CD4-positive, alpha-beta T cell treated with Interleukin-4 for 1 hour (primary cell): ENCODE measurements at regions not wholly inside any gene's neighbourhood (a gene's known extent, or its start where the extent isn't known, plus 50 kb on each side); places are given as distances from the start of the nearest gene placed in this dataset.

Source experiments
- DNase-seq, 2 donors: peaks; one replicate each; pipeline ENCODE4 v3.0.0-alpha.2; 2020 to 2022

GRCh38 chr12:107226126-107226525, 132.8 kb upstream of the CRY1 start:
- no peak for DNase-seq

GRCh38 chr12:107228076-107228475, 134.7 kb upstream of the CRY1 start:
- DNase-seq: no peak

GRCh38 chr12:107229827-107230226, 136.5 kb upstream of the CRY1 start:
- no peak for DNase-seq

GRCh38 chr12:107231303-107231702, 138.0 kb upstream of the CRY1 start:
- DNase-seq: no peak

GRCh38 chr12:107233551-107233950, 140.2 kb upstream of the CRY1 start:
- DNase-seq: no peak

GRCh38 chr12:107235600-107235999, 142.3 kb upstream of the CRY1 start:
- DNase-seq: no peak

- no peak for DNase-seq
These were observed 143.6 kb upstream of the CRY1 start for GRCh38 chr12:107236824-107237511.

GRCh38 chr12:107238296-107238695, 144.9 kb upstream of the CRY1 start:
- DNase-seq: no peak

- no peak for DNase-seq
These were observed 148.1 kb upstream of the CRY1 start for GRCh38 chr12:107241411-107241810.

- DNase-seq: no peak
These were observed 148.8 kb upstream of the CRY1 start for GRCh38 chr12:107242189-107242588.

GRCh38 chr12:107243341-107243740, 150.0 kb upstream of the CRY1 start:
- DNase-seq: no peak

- no peak for DNase-seq
These were observed 151.2 kb upstream of the CRY1 start for GRCh38 chr12:107244584-107244983.

- DNase-seq: no peak
These were observed 154.3 kb upstream of the CRY1 start for GRCh38 chr12:107247650-107248049.

- DNase-seq: no peak
These were observed 154.8 kb upstream of the CRY1 start for GRCh38 chr12:107248187-107248586.

GRCh38 chr12:107251288-107251687, 157.9 kb upstream of the CRY1 start:
- DNase-seq: no peak

GRCh38 chr12:107253361-107253760, 160.0 kb upstream of the CRY1 start:
- DNase-seq: no peak

GRCh38 chr12:107254258-107254856, 161.0 kb upstream of the CRY1 start:
- DNase-seq: no peak

GRCh38 chr12:107258780-107259179, 165.4 kb upstream of the CRY1 start:
- no peak for DNase-seq

- no peak for DNase-seq
These were observed 170.6 kb upstream of the CRY1 start for GRCh38 chr12:107263980-107264379.

- no peak for DNase-seq
These were observed 171.3 kb upstream of the CRY1 start for GRCh38 chr12:107264667-107265066.

- DNase-seq: no peak
These were observed 174.3 kb upstream of the CRY1 start for GRCh38 chr12:107267604-107268003.

- no peak for DNase-seq
These were observed 178.2 kb upstream of the CRY1 start for GRCh38 chr12:107271523-107271922.

- DNase-seq: no peak
These were observed 182.2 kb upstream of the CRY1 start for GRCh38 chr12:107275530-107275929.

GRCh38 chr12:107277855-107278254, 184.5 kb upstream of the CRY1 start:
- DNase-seq: peak in 1 of 2 donors; percentile 6

GRCh38 chr12:107282628-107283027, 189.3 kb upstream of the CRY1 start:
- DNase-seq: no peak
